ENCODE measurements at regions not wholly inside any gene's neighbourhood (a gene's known extent, or its start where the extent isn't known, plus 50 kb on each side); places are given as distances from the start of the nearest gene placed in this dataset.

- no peaks in the 10 kb centered on the region for H3K4me1 ChIP-seq (ENCODE audit: insufficient read depth, low read length)
- POLR2A ChIA-PET, result no interaction called here
- Mint-ChIP-seq H3K27me3 (no peaks in the 10 kb centered on the region), H3K36me3 (no peaks in the 10 kb centered on the region), H3K27ac (no peak overlapping the region), H3K4me1 (no peaks in the 10 kb centered on the region), H3K4me3 (no peak overlapping the region), H3K9me3 (peaks cover 0 to 18% (median 4%) of the 10 kb centered on the region in 5 donors)
- H3K9me3 ChIP-seq (ENCODE audit: low read length), result no peaks in the 10 kb centered on the region
- H3K36me3 ChIP-seq (ENCODE audit: insufficient read depth, low read length), result no peaks in the 10 kb centered on the region
- DNase-seq, result no peak
- H3K4me3 ChIP-seq (ENCODE audit: low read length), result no peak overlapping the region
- no peaks in the 10 kb centered on the region for H3K27me3 ChIP-seq (ENCODE audit: insufficient read depth, low read length, poor library complexity, severe bottlenecking)
- no peak overlapping the region for H3K27ac ChIP-seq (ENCODE audit: low read depth, low read length)
- CTCF ChIA-PET, result no interaction called here
These were observed 440.0 kb downstream of the ANKRD7 start for GRCh38 chr7:118664498-118664897.

- Mint-ChIP-seq H3K27me3 (no peaks in the 10 kb centered on the region), H3K27ac (no peak overlapping the region), H3K36me3 (no peaks in the 10 kb centered on the region), H3K4me1 (no peaks in the 10 kb centered on the region), H3K4me3 (no peak overlapping the region), H3K9me3 (peaks cover 2 to 10% (median 7%) of the 10 kb centered on the region in 5 donors)
- CTCF ChIA-PET, result no interaction called here
- H3K36me3 ChIP-seq (ENCODE audit: insufficient read depth, low read length), result no peaks in the 10 kb centered on the region
- H3K4me1 ChIP-seq (ENCODE audit: insufficient read depth, low read length), result no peaks in the 10 kb centered on the region
- H3K27ac ChIP-seq (ENCODE audit: low read depth, low read length), result no peak overlapping the region
- no peak for DNase-seq
- no peak overlapping the region for H3K4me3 ChIP-seq (ENCODE audit: low read length)
- no peaks in the 10 kb centered on the region for H3K9me3 ChIP-seq (ENCODE audit: low read length)
- no peaks in the 10 kb centered on the region for H3K27me3 ChIP-seq (ENCODE audit: insufficient read depth, low read length, poor library complexity, severe bottlenecking)
- POLR2A ChIA-PET, result no interaction called here
These were observed 446.6 kb downstream of the ANKRD7 start for GRCh38 chr7:118671149-118671548.

GRCh38 chr7:118684796-118685195 is 460.3 kb downstream of the ANKRD7 start:
- POLR2A ChIA-PET, result no interaction called here
- Mint-ChIP-seq H3K9me3 (peaks cover 0 to 12% (median 5%) of the 10 kb centered on the region in 5 donors), H3K27me3 (no peaks in the 10 kb centered on the region), H3K27ac (no peak overlapping the region), H3K4me1 (no peaks in the 10 kb centered on the region), H3K4me3 (no peak overlapping the region), H3K36me3 (no peaks in the 10 kb centered on the region)
- Histone ChIP-seq H3K4me1 (ENCODE audit: insufficient read depth, low read length) (no peaks in the 10 kb centered on the region), H3K27ac (ENCODE audit: low read depth, low read length) (no peak overlapping the region), H3K36me3 (ENCODE audit: insufficient read depth, low read length) (no peaks in the 10 kb centered on the region), H3K4me3 (ENCODE audit: low read length) (no peak overlapping the region), H3K27me3 (ENCODE audit: insufficient read depth, low read length, poor library complexity, severe bottlenecking) (no peaks in the 10 kb centered on the region), H3K9me3 (ENCODE audit: low read length) (no peaks in the 10 kb centered on the region)
- CTCF ChIA-PET, result no interaction called here
- no peak for DNase-seq

- H3K4me3 Mint-ChIP-seq, result no peak overlapping the region
- no peak overlapping the region for H3K27ac Mint-ChIP-seq
- Histone ChIP-seq H3K4me1 (ENCODE audit: insufficient read depth, low read length) (no peaks in the 10 kb centered on the region), H3K4me3 (ENCODE audit: low read length) (no peak overlapping the region), H3K36me3 (ENCODE audit: insufficient read depth, low read length) (no peaks in the 10 kb centered on the region), H3K9me3 (ENCODE audit: low read length) (no peaks in the 10 kb centered on the region), H3K27ac (ENCODE audit: low read depth, low read length) (no peak overlapping the region), H3K27me3 (ENCODE audit: insufficient read depth, low read length, poor library complexity, severe bottlenecking) (no peaks in the 10 kb centered on the region)
- H3K9me3 Mint-ChIP-seq, result peaks cover 0 to 9% (median 3%) of the 10 kb centered on the region in 5 donors
- CTCF ChIA-PET, result no interaction called here
- H3K36me3 Mint-ChIP-seq, result no peaks in the 10 kb centered on the region
- POLR2A ChIA-PET, result no interaction called here
- no peaks in the 10 kb centered on the region for H3K27me3 Mint-ChIP-seq
- DNase-seq, result no peak
- H3K4me1 Mint-ChIP-seq, result no peaks in the 10 kb centered on the region
These were observed 464.9 kb downstream of the ANKRD7 start for GRCh38 chr7:118689403-118689802.

GRCh38 chr7:118696879-118697278 is 472.4 kb downstream of the ANKRD7 start:
- Histone ChIP-seq H3K9me3 (ENCODE audit: low read length) (no peaks in the 10 kb centered on the region), H3K27me3 (ENCODE audit: insufficient read depth, low read length, poor library complexity, severe bottlenecking) (no peaks in the 10 kb centered on the region), H3K36me3 (ENCODE audit: insufficient read depth, low read length) (no peaks in the 10 kb centered on the region), H3K27ac (ENCODE audit: low read depth, low read length) (no peak overlapping the region), H3K4me1 (ENCODE audit: insufficient read depth, low read length) (no peaks in the 10 kb centered on the region), H3K4me3 (ENCODE audit: low read length) (no peak overlapping the region)
- CTCF ChIA-PET, result no interaction called here
- DNase-seq, result no peak
- POLR2A ChIA-PET, result no interaction called here
- no peaks in the 10 kb centered on the region for H3K27me3 Mint-ChIP-seq
- peaks cover 0 to 22% (median 8%) of the 10 kb centered on the region in 5 donors for H3K9me3 Mint-ChIP-seq
- H3K4me1 Mint-ChIP-seq, result no peaks in the 10 kb centered on the region
- no peaks in the 10 kb centered on the region for H3K36me3 Mint-ChIP-seq
- no peak overlapping the region for H3K4me3 Mint-ChIP-seq
- H3K27ac Mint-ChIP-seq, result no peak overlapping the region

GRCh38 chr7:118699222-118699621 is 474.7 kb downstream of the ANKRD7 start:
- Mint-ChIP-seq H3K36me3 (no peaks in the 10 kb centered on the region), H3K4me3 (no peak overlapping the region), H3K27me3 (no peaks in the 10 kb centered on the region), H3K27ac (no peak overlapping the region), H3K9me3 (peaks cover 0 to 14% (median 8%) of the 10 kb centered on the region in 5 donors), H3K4me1 (no peaks in the 10 kb centered on the region)
- CTCF ChIA-PET, result no interaction called here
- no peaks in the 10 kb centered on the region for H3K36me3 ChIP-seq (ENCODE audit: insufficient read depth, low read length)
- no peak overlapping the region for H3K4me3 ChIP-seq (ENCODE audit: low read length)
- H3K4me1 ChIP-seq (ENCODE audit: insufficient read depth, low read length), result no peaks in the 10 kb centered on the region
- DNase-seq, result no peak
- no peak overlapping the region for H3K27ac ChIP-seq (ENCODE audit: low read depth, low read length)
- POLR2A ChIA-PET, result no interaction called here
- H3K9me3 ChIP-seq (ENCODE audit: low read length), result no peaks in the 10 kb centered on the region
- no peaks in the 10 kb centered on the region for H3K27me3 ChIP-seq (ENCODE audit: insufficient read depth, low read length, poor library complexity, severe bottlenecking)

- Histone ChIP-seq H3K4me1 (ENCODE audit: insufficient read depth, low read length) (no peaks in the 10 kb centered on the region), H3K27me3 (ENCODE audit: insufficient read depth, low read length, poor library complexity, severe bottlenecking) (no peaks in the 10 kb centered on the region), H3K4me3 (ENCODE audit: low read length) (no peak overlapping the region), H3K27ac (ENCODE audit: low read depth, low read length) (no peak overlapping the region), H3K36me3 (ENCODE audit: insufficient read depth, low read length) (no peaks in the 10 kb centered on the region), H3K9me3 (ENCODE audit: low read length) (no peaks in the 10 kb centered on the region)
- no peaks in the 10 kb centered on the region for H3K27me3 Mint-ChIP-seq
- no peaks in the 10 kb centered on the region for H3K36me3 Mint-ChIP-seq
- ChIA-PET CTCF (no interaction called here), POLR2A (no interaction called here)
- H3K4me3 Mint-ChIP-seq, result no peak overlapping the region
- peaks cover 0 to 20% (median 0%) of the 10 kb centered on the region in 5 donors for H3K9me3 Mint-ChIP-seq
- no peaks in the 10 kb centered on the region for H3K4me1 Mint-ChIP-seq
- DNase-seq, result no peak
- no peak overlapping the region for H3K27ac Mint-ChIP-seq
These were observed 484.2 kb downstream of the ANKRD7 start for GRCh38 chr7:118708741-118709140.

GRCh38 chr7:118711688-118712087 is 487.2 kb downstream of the ANKRD7 start:
- Histone ChIP-seq H3K27me3 (ENCODE audit: insufficient read depth, low read length, poor library complexity, severe bottlenecking) (no peaks in the 10 kb centered on the region), H3K9me3 (ENCODE audit: low read length) (no peaks in the 10 kb centered on the region), H3K4me1 (ENCODE audit: insufficient read depth, low read length) (no peaks in the 10 kb centered on the region), H3K4me3 (ENCODE audit: low read length) (no peak overlapping the region), H3K36me3 (ENCODE audit: insufficient read depth, low read length) (no peaks in the 10 kb centered on the region), H3K27ac (ENCODE audit: low read depth, low read length) (no peak overlapping the region)
- no peaks in the 10 kb centered on the region for H3K36me3 Mint-ChIP-seq
- H3K4me3 Mint-ChIP-seq, result no peak overlapping the region
- ChIA-PET CTCF (no interaction called here), POLR2A (no interaction called here)
- H3K4me1 Mint-ChIP-seq, result no peaks in the 10 kb centered on the region
- peaks cover 0 to 20% (median 5%) of the 10 kb centered on the region in 5 donors for H3K9me3 Mint-ChIP-seq
- no peaks in the 10 kb centered on the region for H3K27me3 Mint-ChIP-seq
- H3K27ac Mint-ChIP-seq, result no peak overlapping the region
- DNase-seq, result no peak

GRCh38 chr7:118713039-118713438 is 488.5 kb downstream of the ANKRD7 start:
- Histone ChIP-seq H3K4me1 (ENCODE audit: insufficient read depth, low read length) (no peaks in the 10 kb centered on the region), H3K36me3 (ENCODE audit: insufficient read depth, low read length) (no peaks in the 10 kb centered on the region), H3K27ac (ENCODE audit: low read depth, low read length) (no peak overlapping the region), H3K27me3 (ENCODE audit: insufficient read depth, low read length, poor library complexity, severe bottlenecking) (no peaks in the 10 kb centered on the region), H3K4me3 (ENCODE audit: low read length) (no peak overlapping the region), H3K9me3 (ENCODE audit: low read length) (no peaks in the 10 kb centered on the region)
- no peak for DNase-seq
- Mint-ChIP-seq H3K27me3 (no peaks in the 10 kb centered on the region), H3K4me3 (no peak overlapping the region), H3K36me3 (no peaks in the 10 kb centered on the region), H3K9me3 (peaks cover 0 to 21% (median 5%) of the 10 kb centered on the region in 5 donors), H3K27ac (no peak overlapping the region), H3K4me1 (no peaks in the 10 kb centered on the region)
- ChIA-PET CTCF (no interaction called here), POLR2A (no interaction called here)

All from CD8-positive, alpha-beta memory T cell (primary cell).